ENCODE measurements at regions not wholly inside any gene's neighbourhood (a gene's known extent, or its start where the extent isn't known, plus 50 kb on each side); places are given as distances from the start of the nearest gene placed in this dataset.

GRCh38 chrX:39935411-39936064, 162.2 kb downstream of the BCOR start:
- Histone ChIP-seq H3K4me3 (no peak overlapping the region), H3K4me1 (no peaks in the 10 kb centered on the region), H3K9me3 (no peaks in the 10 kb centered on the region), H3K27ac (no peak overlapping the region), H3K27me3 (no peaks in the 10 kb centered on the region), H3K36me3 (no peaks in the 10 kb centered on the region)
- DNase-seq = no peak
- ATAC-seq = no peak
- TF ChIP-seq, protein P1, sequence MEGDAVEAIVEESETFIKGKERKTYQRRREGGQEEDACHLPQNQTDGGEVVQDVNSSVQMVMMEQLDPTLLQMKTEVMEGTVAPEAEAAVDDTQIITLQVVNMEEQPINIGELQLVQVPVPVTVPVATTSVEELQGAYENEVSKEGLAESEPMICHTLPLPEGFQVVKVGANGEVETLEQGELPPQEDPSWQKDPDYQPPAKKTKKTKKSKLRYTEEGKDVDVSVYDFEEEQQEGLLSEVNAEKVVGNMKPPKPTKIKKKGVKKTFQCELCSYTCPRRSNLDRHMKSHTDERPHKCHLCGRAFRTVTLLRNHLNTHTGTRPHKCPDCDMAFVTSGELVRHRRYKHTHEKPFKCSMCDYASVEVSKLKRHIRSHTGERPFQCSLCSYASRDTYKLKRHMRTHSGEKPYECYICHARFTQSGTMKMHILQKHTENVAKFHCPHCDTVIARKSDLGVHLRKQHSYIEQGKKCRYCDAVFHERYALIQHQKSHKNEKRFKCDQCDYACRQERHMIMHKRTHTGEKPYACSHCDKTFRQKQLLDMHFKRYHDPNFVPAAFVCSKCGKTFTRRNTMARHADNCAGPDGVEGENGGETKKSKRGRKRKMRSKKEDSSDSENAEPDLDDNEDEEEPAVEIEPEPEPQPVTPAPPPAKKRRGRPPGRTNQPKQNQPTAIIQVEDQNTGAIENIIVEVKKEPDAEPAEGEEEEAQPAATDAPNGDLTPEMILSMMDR (IDR thresholded peaks at IDR 0.05) = no peak
- FAIRE-seq = no peak
- intact Hi-C loops (cut with DNase I) = no loop called here
- WGBS, 2 donors = 83 to 90% methylated on average over 22 of the region's 22 CpGs

DNA sequence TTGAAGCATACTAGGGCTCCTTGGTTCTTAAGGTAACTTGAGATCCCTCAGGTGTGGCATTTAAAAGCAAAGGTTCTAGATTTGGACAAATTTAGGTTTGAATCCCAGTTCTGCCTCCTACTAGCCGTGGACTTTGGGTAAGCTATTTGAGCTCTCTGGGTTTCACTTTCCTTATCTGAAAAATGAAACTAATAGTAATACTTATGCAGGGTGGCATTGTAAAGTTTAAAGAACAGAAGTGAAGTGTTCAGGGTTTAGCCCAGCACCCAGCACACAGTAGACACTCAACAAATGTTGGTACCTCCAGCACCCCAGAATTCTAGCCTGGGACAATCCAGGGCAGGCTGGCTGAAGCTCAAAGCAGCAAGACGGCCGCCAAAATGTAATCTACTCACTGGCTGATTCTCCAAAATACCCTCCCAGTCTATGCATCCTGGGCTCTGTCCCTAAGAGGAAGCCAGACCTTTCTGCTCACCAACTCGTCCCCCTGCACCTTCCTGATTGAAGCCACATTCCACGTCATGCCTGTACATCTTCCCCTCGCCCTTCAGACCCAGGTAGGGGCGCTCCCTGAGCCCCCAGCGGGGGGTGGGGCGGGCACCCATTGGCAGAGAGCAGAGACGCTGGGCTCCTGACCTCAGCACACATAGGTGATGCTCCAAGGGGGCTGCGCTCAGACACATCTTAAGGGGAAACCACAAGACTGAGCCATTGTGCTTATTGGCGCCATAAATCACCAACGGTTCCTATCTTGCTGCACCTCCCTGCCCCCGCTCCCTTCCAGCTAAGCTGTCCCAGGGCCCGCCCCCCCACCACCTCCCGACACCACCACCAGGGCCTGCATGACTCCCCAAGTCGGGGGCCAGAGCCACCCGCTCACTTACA, 160.6 kb downstream of the BCOR start:
- 71 to 77% methylated on average over 18 of the region's 18 CpGs for WGBS, 2 donors
- FAIRE-seq (no peak), ATAC-seq (no peak), DNase-seq (no peak)
- peaks cover 0 to 4% (median 0%) of the 10 kb centered on the region in 4 donors for H3K27me3 ChIP-seq
- TF ChIP-seq, protein P1 (IDR thresholded peaks at IDR 0.05) = no peak
- no peak overlapping the region for H3K4me3 ChIP-seq
- no peaks in the 10 kb centered on the region for H3K4me1 ChIP-seq
- H3K27ac ChIP-seq = no peak overlapping the region
- H3K9me3 ChIP-seq = no peaks in the 10 kb centered on the region
- intact Hi-C loops (cut with DNase I) = no loop called here
- H3K36me3 ChIP-seq = no peaks in the 10 kb centered on the region

GRCh38 chrX:39938466-39938865, 159.3 kb downstream of the BCOR start:
- FAIRE-seq (no peak), DNase-seq (no peak), ATAC-seq (no peak)
- H3K4me1 ChIP-seq = no peaks in the 10 kb centered on the region
- TF ChIP-seq, protein P1 (IDR thresholded peaks at IDR 0.05) = no peak
- 78 to 86% methylated on average over 6 of the region's 6 CpGs for WGBS, 2 donors
- H3K27ac ChIP-seq = no peak overlapping the region
- intact Hi-C loops (cut with DNase I) = no loop called here
- H3K36me3 ChIP-seq = no peaks in the 10 kb centered on the region
- peaks cover 0 to 4% (median 0%) of the 10 kb centered on the region in 4 donors for H3K27me3 ChIP-seq
- no peak overlapping the region for H3K4me3 ChIP-seq
- H3K9me3 ChIP-seq = no peaks in the 10 kb centered on the region

- H3K27me3 ChIP-seq = peaks cover 0 to 4% (median 0%) of the 10 kb centered on the region in 4 donors
- no peaks in the 10 kb centered on the region for H3K36me3 ChIP-seq
- H3K9me3 ChIP-seq = no peaks in the 10 kb centered on the region
- no peak overlapping the region for H3K27ac ChIP-seq
- H3K4me3 ChIP-seq = no peak overlapping the region
- TF ChIP-seq, protein P1 (IDR thresholded peaks at IDR 0.05) = no peak
- no peak for DNase-seq
- intact Hi-C loops (cut with DNase I) = no loop called here
- no peak for ATAC-seq
- FAIRE-seq = no peak
- H3K4me1 ChIP-seq = no peaks in the 10 kb centered on the region
- WGBS, 2 donors = 70 to 79% methylated on average over 3 of the region's 3 CpGs
These were observed 158.1 kb downstream of the BCOR start for GRCh38 chrX:39939678-39940077.
